ENCODE measurements at regions not wholly inside any gene's neighbourhood (a gene's known extent, or its start where the extent isn't known, plus 50 kb on each side); places are given as distances from the start of the nearest gene placed in this dataset.

GRCh38 chr6:81063891-81064290 is 688.6 kb downstream of the TENT5A start:
- ChIA-PET CTCF (interaction anchor here (1.0 kb wide), 1 partner anchor 296 kb away, joined by 3 read pairs; no protein-coding TSS in a partner anchor), POLR2A (no interaction called here)
- H3K4me3 ChIP-seq, result no peak overlapping the region
- no peak overlapping the region for H3K27ac ChIP-seq
- WGBS (ENCODE audit: missing lambda C conversion rate), result 55% methylated on average over 4 of the region's 4 CpGs
- no peak for FAIRE-seq
- H3K4me1 ChIP-seq, result no peaks in the 10 kb centered on the region
- no peak overlapping the region for H3K4me2 ChIP-seq
- no peak for TF ChIP-seq RNF2 (IDR thresholded peaks at IDR 0.05; ENCODE audit: borderline replicate concordance, low read depth)
- no peak for TF ChIP-seq RFX5 (IDR thresholded peaks at IDR 0.05)
- no peak for TF ChIP-seq KDM5A (IDR thresholded peaks at IDR 0.05)
- TF ChIP-seq HDAC2 (IDR thresholded peaks at IDR 0.05), result no peak
- TF ChIP-seq NPAS2 (CRISPR knock-in tag; IDR thresholded peaks at IDR 0.05; ENCODE audit: borderline replicate concordance), result no peak
- TF ChIP-seq ATOH8 (CRISPR knock-in tag; IDR thresholded peaks at IDR 0.05; ENCODE audit: low read depth), result no peak
- TF ChIP-seq HOXA7 (CRISPR knock-in tag; IDR thresholded peaks at IDR 0.05), result no peak
- TF ChIP-seq CEBPB (IDR thresholded peaks at IDR 0.05), result no peak
- no peak for TF ChIP-seq MYC (IDR thresholded peaks at IDR 0.05; ENCODE audit: borderline replicate concordance, low read length)
- no peak for TF ChIP-seq EHMT2 (IDR thresholded peaks at IDR 0.05; ENCODE audit: low read depth)
- no peak for TF ChIP-seq ZC3H11A (IDR thresholded peaks at IDR 0.05)
- DNase-seq (ENCODE audit: low read depth in 1 of 2, low spot score in 1 of 2), result no peak
- no peak for ATAC-seq
- no peaks in the 10 kb centered on the region for H3K9me3 ChIP-seq

GRCh38 chr6:81054036-81054435 is 698.4 kb downstream of the TENT5A start:
- H3K4me1 ChIP-seq, result no peaks in the 10 kb centered on the region
- H3K9me3 ChIP-seq, result no peaks in the 10 kb centered on the region
- ChIA-PET CTCF (no interaction called here), POLR2A (no interaction called here)
- H3K4me2 ChIP-seq, result no peak overlapping the region
- H3K27ac ChIP-seq, result no peak overlapping the region
- WGBS (ENCODE audit: missing lambda C conversion rate), result 37% methylated on average over 2 of the region's 2 CpGs
- DNase-seq (ENCODE audit: low read depth in 1 of 2, low spot score in 1 of 2), result no peak
- no peak for FAIRE-seq
- ATAC-seq, result no peak
- TF ChIP-seq CEBPB (IDR thresholded peaks at IDR 0.05) (no peak), HEYL (CRISPR knock-in tag; IDR thresholded peaks at IDR 0.05) (no peak), MAZ (IDR thresholded peaks at IDR 0.05; ENCODE audit: borderline replicate concordance, low read depth, low read length) (no peak), PHF8 (IDR thresholded peaks at IDR 0.05; ENCODE audit: borderline replicate concordance, low read depth) (no peak), FOSB (CRISPR knock-in tag; IDR thresholded peaks at IDR 0.05) (no peak), JUNB (IDR thresholded peaks at IDR 0.05) (no peak), CHD4 (IDR thresholded peaks at IDR 0.05; ENCODE audit: borderline replicate concordance) (no peak), PBX3 (IDR thresholded peaks at IDR 0.05) (no peak), SMC3 (IDR thresholded peaks at IDR 0.05) (no peak), ZC3H11A (IDR thresholded peaks at IDR 0.05) (no peak), RNF2 (IDR thresholded peaks at IDR 0.05; ENCODE audit: borderline replicate concordance, low read depth) (no peak)
- H3K4me3 ChIP-seq, result no peak overlapping the region

- TF ChIP-seq BHLHE40 (IDR thresholded peaks at IDR 0.05; ENCODE audit: low read depth, low read length) (no peak), JUNB (IDR thresholded peaks at IDR 0.05) (no peak), ZSCAN20 (CRISPR knock-in tag; IDR thresholded peaks at IDR 0.05) (no peak), HOXB13 (CRISPR knock-in tag; IDR thresholded peaks at IDR 0.05; ENCODE audit: low read depth) (no peak), HDAC2 (IDR thresholded peaks at IDR 0.05) (no peak), NFE2L2 (conservative IDR thresholded peaks at IDR 0.05; ENCODE audit: low read length) (no peak), TP53 (CRISPR knock-in tag; IDR thresholded peaks at IDR 0.05) (no peak), PBX3 (IDR thresholded peaks at IDR 0.05) (no peak), ELK1 (IDR thresholded peaks at IDR 0.05; ENCODE audit: low read depth, low read length) (no peak), EP300 (IDR thresholded peaks at IDR 0.05) (no peak), E2F6 (IDR thresholded peaks at IDR 0.05; ENCODE audit: borderline replicate concordance, low read depth) (no peak), HOXA7 (CRISPR knock-in tag; IDR thresholded peaks at IDR 0.05) (no peak)
- POLR2A ChIA-PET, result no interaction called here
- WGBS (ENCODE audit: missing lambda C conversion rate), result 56% methylated on average over 8 of the region's 8 CpGs
These were observed 700.5 kb downstream of the TENT5A start for GRCh38 chr6:81051952-81052351.

More at GRCh38 chr6:81051952-81052351, 700.5 kb downstream of the TENT5A start:
- Histone ChIP-seq H3K4me2 (no peak overlapping the region), H3K4me3 (no peak overlapping the region), H3K4me1 (no peaks in the 10 kb centered on the region), H3K9me3 (no peaks in the 10 kb centered on the region), H3K27ac (no peak overlapping the region)
- no peak for FAIRE-seq
- no peak for ATAC-seq
- CTCF ChIA-PET, result no interaction called here
- DNase-seq (ENCODE audit: low read depth in 1 of 2, low spot score in 1 of 2), result no peak
